GM12878 (cell line): ENCODE measurements at regions not wholly inside any gene's neighbourhood (a gene's known extent, or its start where the extent isn't known, plus 50 kb on each side); places are given as distances from the start of the nearest gene placed in this dataset.

Source experiments
- ATAC-seq: fragments of 200-7000 bp; cut with Tn5 transposase; 3 replicates; pipeline ENCODE4 v1.9.1; 2020; ENCODE audit warnings: mild to moderate bottlenecking, moderate library complexity
- BruUV-seq: library from RNA; stranded (reverse); fragments of 400-500 nt; replicated peaks from 2 replicates; lab custom pipeline; 2021; lab: Mats Ljungman, UMichigan
- CTCF ChIA-PET: fragments of 300-600 bp; sonication (Branson Sonifier 250); formaldehyde crosslinking; extraction: SDS; loops from one replicate; lab custom pipeline; 2021; ENCODE audit warnings: inconsistent platforms; lab: Yijun Ruan, JAX
- POLR2A ChIA-PET: fragments of 350-600 bp; formaldehyde crosslinking; extraction: SDS; loops from one replicate; lab custom pipeline; 2021; ENCODE audit warnings: inconsistent platforms; lab: Charles Lee
- RAD21 ChIA-PET: fragments of 300-600 bp; sonication (Branson Sonifier 250); formaldehyde crosslinking; loops from one replicate; lab custom pipeline; 2023; ENCODE audit warnings: antibody characterized with exemption; ENCODE audit not compliant: unreplicated experiment; lab: Charles Lee
- SMC1A ChIA-PET: fragments of 300-600 bp; sonication (Branson Sonifier 250); formaldehyde crosslinking; loops from one replicate; lab custom pipeline; 2023; ENCODE audit not compliant: unreplicated experiment, uncharacterized antibody; lab: Charles Lee
- DNase-seq: peaks from one replicate; pipeline ENCODE4 v3.0.0-alpha.2; 2011; ENCODE audit warnings: low read depth, low spot score
- FAIRE-seq: peaks from 3 replicates; lab custom pipeline; 2011; peaks lifted over from hg19 to GRCh38; lab: Jason Lieb, UNC
- H2AFZ ChIP-seq: 2 replicates; pipeline ENCODE4 v1.6.0; 2011; ENCODE audit warnings: low read depth, low read length, control low read depth; ENCODE audit not compliant: control insufficient read depth
- H3K27ac ChIP-seq: 2 replicates; pipeline ENCODE4 v1.5.1; 2011; ENCODE audit warnings: control low read depth; ENCODE audit not compliant: control insufficient read depth, insufficient read depth
- H3K27me3 ChIP-seq, 2 experiments: replicated peaks in 1 of 2; 2 replicates each; pipeline versions ENCODE4 v1.6.0 to v1.6.1; 2011; ENCODE audit warnings: low read length in 1 of 2; ENCODE audit not compliant: control insufficient read depth in 2 of 2, insufficient read depth in 2 of 2
- H3K36me3 ChIP-seq, 2 experiments: 2 replicates each; pipeline ENCODE4 v1.5.1; 2011; ENCODE audit warnings: low read length in 1 of 2; ENCODE audit not compliant: control insufficient read depth in 2 of 2, insufficient read depth in 2 of 2
- H3K4me1 ChIP-seq: 2 replicates; pipeline ENCODE4 v1.6.1; 2011; ENCODE audit warnings: mild to moderate bottlenecking, low read length, moderate library complexity, mixed read lengths; ENCODE audit not compliant: control insufficient read depth, insufficient read depth
- H3K4me2 ChIP-seq: 2 replicates; pipeline ENCODE4 v1.6.0; 2011; ENCODE audit warnings: control low read depth; ENCODE audit not compliant: control insufficient read depth, insufficient read depth
- H3K4me3 ChIP-seq: fragments of 200-600 bp; sonication (generic); 2 replicates; pipeline ENCODE4 v1.5.1; 2016
- H3K79me2 ChIP-seq: 2 replicates; pipeline ENCODE4 v1.6.0; 2011; ENCODE audit warnings: low read length; ENCODE audit not compliant: control insufficient read depth, insufficient read depth
- H3K9ac ChIP-seq: 2 replicates; pipeline ENCODE4 v1.8.0; 2011; ENCODE audit warnings: low read length, control low read depth, mixed read lengths; ENCODE audit not compliant: control insufficient read depth, insufficient read depth
- H3K9me3 ChIP-seq: replicated peaks from 3 replicates; pipeline ENCODE4 v1.5.1; 2011; ENCODE audit warnings: mild to moderate bottlenecking, low read length; ENCODE audit not compliant: control insufficient read depth, insufficient read depth
- H4K20me1 ChIP-seq: 2 replicates; pipeline ENCODE4 v1.6.0; 2011; ENCODE audit not compliant: control insufficient read depth, insufficient read depth
- CEBPB ChIP-seq, 2 experiments: fragments of 150-350 bp in 1 of 2; IDR thresholded peaks; 2 replicates each; pipeline ENCODE4 v1.6.1; 2012 to 2014; ENCODE audit warnings: low read depth in 2 of 2, low read length in 2 of 2, borderline replicate concordance in 1 of 2, inconsistent platforms in 1 of 2
- ELK1 ChIP-seq: IDR thresholded peaks from 2 replicates; pipeline ENCODE4 v1.6.1; 2012; ENCODE audit warnings: low read depth, low read length, improper control_type of control experiment
- FOXM1 ChIP-seq: IDR thresholded peaks from 2 replicates; pipeline ENCODE4 v1.6.1; 2012; ENCODE audit warnings: low read depth, mild to moderate bottlenecking, inconsistent platforms, low read length, moderate library complexity
- HDGF ChIP-seq: fragments of 450-650 bp; IDR thresholded peaks from 2 replicates; pipeline ENCODE4 v1.6.1; 2016; ENCODE audit warnings: antibody characterized with exemption
- IRF3 ChIP-seq: fragments of 450-650 bp; IDR thresholded peaks from 2 replicates; pipeline ENCODE4 v1.6.1; 2014; ENCODE audit warnings: mild to moderate bottlenecking
- JUND ChIP-seq: IDR thresholded peaks from 2 replicates; pipeline ENCODE4 v1.6.1; 2012; ENCODE audit warnings: low read depth, mild to moderate bottlenecking, low read length, improper control_type of control experiment, moderate library complexity
- MEF2B ChIP-seq: fragments of 450-650 bp; IDR thresholded peaks from 2 replicates; pipeline ENCODE4 v1.6.1; 2018; ENCODE audit warnings: mild to moderate bottlenecking, moderate library complexity; ENCODE audit not compliant: partially characterized antibody, poor library complexity, severe bottlenecking
- PAX8 ChIP-seq: fragments of 450-650 bp; IDR thresholded peaks from 2 replicates; pipeline ENCODE4 v1.6.1; 2017; ENCODE audit warnings: mild to moderate bottlenecking, moderate library complexity
- PBX3 ChIP-seq: IDR thresholded peaks from 2 replicates; pipeline ENCODE4 v1.6.1; 2011; ENCODE audit warnings: mild to moderate bottlenecking, low read depth, low read length, moderate library complexity; ENCODE audit not compliant: insufficient replicate concordance
- RELA ChIP-seq: fragments of 450-650 bp; IDR thresholded peaks from 2 replicates; pipeline ENCODE4 v1.8.0; 2014; ENCODE audit warnings: borderline replicate concordance; ENCODE audit not compliant: partially characterized antibody
- REST ChIP-seq: IDR thresholded peaks from 2 replicates; pipeline ENCODE4 v1.6.1; 2012; ENCODE audit warnings: mild to moderate bottlenecking, low read depth, low read length
- SIX5 ChIP-seq: IDR thresholded peaks from 2 replicates; pipeline ENCODE4 v1.6.1; 2011; ENCODE audit warnings: mild to moderate bottlenecking, low read depth, low read length, moderate library complexity; ENCODE audit not compliant: severe bottlenecking
- SMARCA5 ChIP-seq: fragments of 450-650 bp; IDR thresholded peaks from 2 replicates; pipeline ENCODE4 v1.6.1; 2017; ENCODE audit warnings: mild to moderate bottlenecking
- ZNF217 ChIP-seq: fragments of 450-650 bp; IDR thresholded peaks from 2 replicates; pipeline ENCODE4 v1.6.1; 2017; ENCODE audit warnings: antibody characterized with exemption, mild to moderate bottlenecking
- WGBS: methylation state at CpG from one replicate; pipeline ENCODE4 v1.1.6; 2016; ENCODE audit warnings: low lambda C conversion rate; ENCODE audit not compliant: insufficient replicate concordance, insufficient coverage; ENCODE audit errors: missing lambda C conversion rate; 5-methylcytosine and 5-hydroxymethylcytosine counted together
- in situ Hi-C: fragments of 300-500 bp; cut with MboI; formaldehyde crosslinking; loops from 9 replicates; pipeline ENCODE4 v1.14.3; 2018; ENCODE audit warnings: mixed read lengths
- intact Hi-C: fragments of 100-400 bp; cut with micrococcal nuclease; formaldehyde crosslinking; loops from one replicate; pipeline ENCODE4 v1.14.2; 2022; ENCODE audit not compliant: unreplicated experiment

- TF ChIP-seq JUND (no peak), PBX3 (no peak), HDGF (no peak), ELK1 (no peak), PAX8 (no peak), REST (no peak), SIX5 (no peak), MEF2B (no peak), FOXM1 (no peak), CEBPB (IDR thresholded peaks at IDR 0.05; ENCODE audit: borderline replicate concordance in 1 of 2, low read depth in 2 of 2, low read length in 2 of 2) (no peak), SMARCA5 (no peak), ZNF217 (no peak), IRF3 (no peak), RELA (no peak)
- TF ChIP-seq, all 136 proteins: peak for 0
- no peak overlapping the region for H2AFZ ChIP-seq
- ChIA-PET SMC1A (no interaction called here), POLR2A (no interaction called here), RAD21 (no interaction called here), CTCF (no interaction called here)
- H3K4me2 ChIP-seq = no peak overlapping the region
- no peak overlapping the region for H3K4me3 ChIP-seq
- no TSS peak for BruUV-seq
- no peak overlapping the region for H3K9ac ChIP-seq
- H3K27me3 ChIP-seq = no peaks in the 10 kb centered on the region
- H3K9me3 ChIP-seq = no peaks in the 10 kb centered on the region; the same call in 2 of the 3 replicates
- H3K79me2 ChIP-seq = no peaks in the 10 kb centered on the region
- intact Hi-C loops (no loop called here), in situ Hi-C loops (no loop called here)
- 61% methylated on average over 5 of the region's 5 CpGs for WGBS
- H3K36me3 ChIP-seq = no peaks in the 10 kb centered on the region
- H3K27ac ChIP-seq = no peak overlapping the region
- DNase-seq (no peak), FAIRE-seq (no peak), ATAC-seq (no peak)
- H4K20me1 ChIP-seq = no peaks in the 10 kb centered on the region; the same call in 1 of the 2 replicates
- H3K4me1 ChIP-seq = no peaks in the 10 kb centered on the region
Measured at GRCh38 chr6:168908887-168909286, 344.8 kb downstream of the THBS2 start.
